ENCODE measurements at regions not wholly inside any gene's neighbourhood (a gene's known extent, or its start where the extent isn't known, plus 50 kb on each side); places are given as distances from the start of the nearest gene placed in this dataset.
"Not testable (repeated sequence)": the region's sequence is repeated elsewhere in the genome, so short reads cannot be mapped to it uniquely, and the experiment has no call there.

- DNase-seq (ENCODE audit: insufficient read length, low spot score) (no peak), FAIRE-seq (no peak)
- TF ChIP-seq CTCF (IDR thresholded peaks at IDR 0.05; ENCODE audit: insufficient read depth, missing control alignments) = no peak
Measured at GRCh38 chr12:43213608-43214007, 338.4 kb downstream of the ADAMTS20 start.

GRCh38 chr12:43210485-43211192 is 341.4 kb downstream of the ADAMTS20 start:
- FAIRE-seq = no peak
- TF ChIP-seq CTCF (IDR thresholded peaks at IDR 0.05; ENCODE audit: insufficient read depth, missing control alignments) = no peak
- DNase-seq (ENCODE audit: insufficient read length, low spot score) = no peak

- no peak for DNase-seq (ENCODE audit: insufficient read length, low spot score)
- no peak for TF ChIP-seq CTCF (IDR thresholded peaks at IDR 0.05; ENCODE audit: insufficient read depth, missing control alignments)
- no peak for FAIRE-seq
Measured at GRCh38 chr12:43208627-43209026, 343.4 kb downstream of the ADAMTS20 start.

GRCh38 chr12:43208221-43208620 is 343.8 kb downstream of the ADAMTS20 start:
- no peak for FAIRE-seq
- DNase-seq (ENCODE audit: insufficient read length, low spot score) = no peak
- no peak for TF ChIP-seq CTCF (IDR thresholded peaks at IDR 0.05; ENCODE audit: insufficient read depth, missing control alignments)

GRCh38 chr12:43206396-43206795 is 345.6 kb downstream of the ADAMTS20 start:
- no peak for TF ChIP-seq CTCF (IDR thresholded peaks at IDR 0.05; ENCODE audit: insufficient read depth, missing control alignments)
- FAIRE-seq (no peak), DNase-seq (ENCODE audit: insufficient read length, low spot score) (no peak)

- FAIRE-seq (no peak), DNase-seq (ENCODE audit: insufficient read length, low spot score) (no peak)
- TF ChIP-seq CTCF (IDR thresholded peaks at IDR 0.05; ENCODE audit: insufficient read depth, missing control alignments) = no peak
Measured at GRCh38 chr12:43198608-43199007, 353.4 kb downstream of the ADAMTS20 start.

GRCh38 chr12:43196268-43196907 is 355.6 kb downstream of the ADAMTS20 start:
- no peak for DNase-seq (ENCODE audit: insufficient read length, low spot score)
- no peak for FAIRE-seq
- no peak for TF ChIP-seq CTCF (IDR thresholded peaks at IDR 0.05; ENCODE audit: insufficient read depth, missing control alignments)

- FAIRE-seq; DNase-seq (ENCODE audit: insufficient read length, low spot score): not testable (repeated sequence)
Measured at GRCh38 chr12:43193096-43193495, 358.9 kb downstream of the ADAMTS20 start.

- not testable (repeated sequence) for FAIRE-seq; DNase-seq (ENCODE audit: insufficient read length, low spot score)
Measured at GRCh38 chr12:43192442-43192841, 359.6 kb downstream of the ADAMTS20 start.
